ENCODE measurements at regions not wholly inside any gene's neighbourhood (a gene's known extent, or its start where the extent isn't known, plus 50 kb on each side); places are given as distances from the start of the nearest gene placed in this dataset.
A peak's percentile ranks its signal among the peaks of the same experiment; 100 is the strongest.

DNA sequence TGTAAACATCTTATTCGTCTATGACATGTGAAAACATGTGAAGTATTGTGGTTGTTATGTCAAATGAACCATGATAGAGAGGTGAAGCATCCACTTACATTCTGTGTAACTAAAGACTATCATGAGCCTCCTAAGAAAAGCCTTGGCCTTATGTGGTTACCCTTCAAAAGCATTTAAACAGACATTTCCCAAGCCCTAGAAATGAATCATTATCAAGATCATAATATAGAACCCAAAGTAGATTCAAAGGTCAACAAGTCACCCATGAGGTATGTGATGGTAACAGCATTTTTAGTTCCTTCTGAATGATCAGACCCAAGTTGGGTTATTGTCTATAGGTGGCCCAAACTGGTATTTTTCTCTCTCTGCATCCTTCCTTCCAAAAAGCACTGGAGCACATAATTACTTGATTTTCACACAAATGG, 408.0 kb downstream of the TBL1XR1 start:
- DNase-seq: no peak

DNA sequence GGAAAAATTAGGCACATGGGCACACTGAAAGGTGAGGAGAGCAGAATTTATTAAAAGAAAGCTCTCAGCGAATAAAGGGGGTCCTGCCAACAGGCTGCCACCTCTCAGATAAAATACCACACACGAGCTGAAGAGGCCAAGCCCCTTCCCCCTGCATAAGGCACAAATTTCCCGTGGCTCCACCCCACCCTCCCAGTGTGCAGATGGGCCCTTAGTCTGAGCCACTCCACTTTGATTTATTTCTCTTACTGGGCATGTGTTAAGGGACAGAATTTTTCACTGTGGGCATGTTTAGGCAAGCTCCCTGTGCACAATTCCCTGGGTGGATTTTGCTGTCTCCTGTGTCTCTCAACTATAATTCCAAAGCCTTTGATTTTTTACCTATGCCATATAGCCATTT, 409.8 kb downstream of the TBL1XR1 start:
- no peak for DNase-seq

DNA sequence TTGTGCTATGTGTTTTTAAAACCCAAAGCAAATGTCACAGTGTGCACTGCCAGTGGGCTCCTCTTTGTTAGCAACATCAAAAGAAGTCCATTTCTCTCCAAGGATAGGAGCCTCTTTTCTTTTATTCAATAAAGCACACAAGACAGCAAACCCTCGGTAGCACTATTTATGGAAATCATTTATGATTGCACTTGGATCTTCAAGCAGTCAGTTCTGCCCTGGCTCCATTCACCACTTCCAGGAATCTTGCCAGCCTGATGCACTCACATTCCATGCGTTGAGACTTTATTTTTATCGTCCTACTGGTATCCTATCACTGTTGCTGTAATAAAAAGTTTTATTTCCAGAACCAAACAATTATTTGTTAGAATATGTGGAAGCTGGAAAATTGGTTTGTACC, 412.1 kb downstream of the TBL1XR1 start:
- peak; percentile 46 for DNase-seq

DNA sequence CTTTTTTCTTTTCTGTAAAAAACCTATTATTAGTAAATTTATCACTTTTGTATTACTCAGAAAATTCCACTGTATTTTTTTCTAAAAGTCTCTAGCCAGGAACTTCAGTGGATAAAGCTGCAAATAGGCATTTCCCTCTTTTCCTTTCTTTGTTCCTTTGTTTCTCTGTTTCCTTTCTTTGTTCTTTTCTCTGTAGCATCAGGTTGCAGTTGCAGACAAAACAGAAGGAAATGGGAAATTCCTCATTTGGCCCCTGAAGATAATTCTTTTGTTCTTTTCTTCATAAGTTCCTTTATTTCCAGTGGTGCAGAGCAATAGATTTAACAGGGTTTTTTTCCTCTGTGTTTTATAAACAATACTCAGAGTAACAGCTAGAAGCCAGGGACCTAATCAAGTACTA, 416.5 kb downstream of the TBL1XR1 start:
- no peak for DNase-seq

DNA sequence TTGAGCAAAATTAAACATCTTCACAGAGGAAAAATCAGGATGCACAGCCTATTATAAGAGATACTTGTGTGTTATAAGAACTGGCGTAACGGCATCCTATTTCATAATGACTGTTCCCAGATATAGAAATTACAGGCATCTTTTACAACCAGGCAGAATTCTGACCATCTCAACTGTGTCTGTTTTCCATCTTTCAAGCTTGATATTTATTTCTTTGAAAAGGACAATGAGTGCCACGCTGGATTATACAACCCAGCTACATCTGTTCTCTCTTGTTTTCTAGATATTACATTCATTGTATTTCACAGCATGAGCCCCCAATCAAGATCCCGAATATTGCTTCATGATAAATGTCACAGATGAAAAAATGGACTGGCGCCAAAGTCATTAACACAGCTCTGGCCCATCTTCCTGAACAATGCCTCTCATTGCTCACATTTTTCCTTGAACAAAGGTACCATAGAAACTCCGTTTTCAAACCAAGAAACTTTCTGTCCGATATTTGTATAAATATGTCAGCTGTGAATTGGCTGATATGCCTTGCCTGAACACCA, 420.6 kb downstream of the TBL1XR1 start:
- DNase-seq: no peak

DNA sequence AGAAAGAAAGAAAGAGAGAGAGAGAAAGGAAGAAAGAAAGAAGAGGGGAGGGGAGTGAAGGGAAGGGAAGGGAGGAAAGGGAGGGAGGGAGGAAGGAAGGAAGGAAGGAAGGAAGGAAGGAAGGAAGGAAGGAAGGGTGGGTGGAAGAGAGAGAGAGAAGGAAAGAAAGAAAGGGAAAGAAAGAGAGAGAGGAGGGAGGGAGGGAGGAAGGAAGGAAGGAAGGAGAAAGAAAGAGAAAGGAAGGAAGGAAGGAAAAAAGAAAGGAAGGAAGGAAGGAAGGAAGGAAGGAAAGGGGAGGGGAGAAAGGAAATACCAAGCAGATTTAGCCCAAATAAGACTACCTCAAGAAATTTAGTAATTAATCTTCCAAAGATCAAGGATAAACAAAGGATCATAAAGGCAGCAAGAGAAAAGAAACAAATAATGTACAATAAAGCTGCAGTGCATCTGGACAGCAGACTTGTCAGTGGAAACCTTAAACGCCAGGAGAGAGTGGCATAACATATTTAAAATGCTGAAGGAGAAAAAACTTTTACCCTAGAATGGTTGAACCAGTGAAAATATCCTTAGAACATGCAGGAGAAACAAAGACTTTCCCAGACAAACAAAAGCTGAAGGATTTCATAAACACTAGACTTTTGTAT, 427.6 kb downstream of the TBL1XR1 start:
- DNase-seq: no peak

DNA sequence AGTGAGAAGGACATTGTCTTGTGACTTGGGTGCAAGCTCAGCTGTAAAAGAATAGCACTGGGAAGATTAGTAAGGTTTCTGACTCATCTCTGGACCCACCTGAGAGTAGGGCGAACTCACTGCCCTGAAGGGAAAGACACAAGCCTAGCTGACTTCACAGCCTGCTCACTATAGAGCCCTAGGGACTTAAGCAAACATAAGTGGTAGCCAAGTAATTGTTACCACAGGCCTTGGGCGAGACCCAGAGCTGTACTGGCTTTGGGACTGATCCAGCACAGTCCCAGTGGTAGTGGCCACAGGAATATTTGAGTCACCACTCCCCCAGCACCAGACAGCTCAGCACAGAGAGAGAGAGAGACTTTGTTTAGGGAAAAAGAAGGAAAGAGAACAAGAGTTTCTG, 429.9 kb downstream of the TBL1XR1 start:
- DNase-seq: peak; percentile 44

DNA sequence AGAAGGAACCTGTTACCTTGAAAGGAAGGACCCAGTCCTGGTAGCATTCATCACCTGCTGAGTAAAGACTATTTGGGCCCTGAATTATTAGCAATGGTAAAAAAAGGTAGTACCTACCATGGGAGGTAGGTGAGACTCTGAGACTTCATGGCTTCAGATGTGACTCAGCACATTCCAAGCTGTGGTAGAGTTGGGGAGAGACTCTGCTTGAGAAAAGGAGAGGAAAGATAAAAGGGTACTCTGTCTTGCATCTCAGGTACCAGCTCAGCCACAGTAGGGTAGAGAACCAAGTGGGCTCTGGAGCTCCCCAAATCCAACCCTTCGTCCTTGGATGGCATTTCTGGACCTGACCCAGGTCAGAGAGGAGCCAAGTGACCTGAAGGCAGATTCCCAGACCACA, 430.4 kb downstream of the TBL1XR1 start:
- no peak for DNase-seq

DNA sequence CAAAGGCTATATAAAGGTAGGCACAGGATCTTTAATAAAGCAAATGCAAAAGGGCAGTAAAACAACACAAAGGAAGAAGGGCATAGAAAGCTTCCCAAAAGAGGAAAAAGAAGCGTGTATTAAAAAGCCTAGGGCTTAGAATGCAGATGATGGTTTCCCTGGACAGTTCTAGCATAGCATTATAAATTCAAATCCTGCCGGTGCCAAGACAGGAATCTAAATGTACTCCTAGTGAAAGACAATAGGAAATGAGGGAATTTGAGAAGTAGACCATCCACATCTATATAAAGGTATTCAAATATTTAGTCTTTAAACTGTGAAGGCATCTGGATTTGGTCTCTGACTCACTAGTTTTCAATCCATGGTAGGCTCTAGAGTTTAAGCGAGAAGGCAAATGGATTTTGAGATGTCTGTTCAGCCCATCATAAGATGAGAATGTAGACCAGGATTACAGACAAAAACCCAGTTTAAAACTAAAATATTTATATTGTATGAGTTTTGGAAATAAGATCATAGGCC, 431.8 kb downstream of the TBL1XR1 start:
- DNase-seq: no peak

DNA sequence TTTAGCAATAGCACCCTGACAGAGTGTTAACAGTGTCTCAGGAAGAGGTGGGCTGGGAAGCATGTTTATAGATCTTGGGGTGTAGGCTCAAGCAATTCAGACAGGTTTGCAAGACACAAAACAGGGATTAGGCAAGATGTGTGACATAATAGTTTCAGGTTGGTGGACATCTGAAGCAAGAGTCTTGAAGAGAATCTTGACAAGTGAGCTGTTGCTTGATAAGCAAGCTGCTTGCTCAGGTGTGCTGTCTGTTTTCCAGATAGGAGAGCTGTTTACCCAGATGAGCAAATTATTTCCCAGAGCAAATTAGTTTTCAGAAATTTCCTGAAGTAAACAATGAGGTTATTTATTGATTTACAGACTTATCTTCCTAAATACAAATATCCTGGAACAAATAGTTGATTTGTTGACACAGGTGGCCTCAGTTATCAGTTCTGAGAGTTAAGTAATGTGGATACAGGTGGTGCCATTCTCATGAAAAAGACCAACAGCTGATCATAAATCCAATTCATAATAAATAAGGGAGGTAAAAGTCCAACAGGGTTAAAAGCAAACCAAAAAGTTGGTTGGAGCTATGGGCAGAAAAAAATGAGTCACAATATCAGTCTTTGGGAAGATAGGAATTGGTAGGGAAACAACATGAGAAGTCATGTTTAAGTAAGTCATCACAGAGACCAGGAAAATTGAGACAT, 437.3 kb downstream of the TBL1XR1 start:
- DNase-seq: no peak

DNA sequence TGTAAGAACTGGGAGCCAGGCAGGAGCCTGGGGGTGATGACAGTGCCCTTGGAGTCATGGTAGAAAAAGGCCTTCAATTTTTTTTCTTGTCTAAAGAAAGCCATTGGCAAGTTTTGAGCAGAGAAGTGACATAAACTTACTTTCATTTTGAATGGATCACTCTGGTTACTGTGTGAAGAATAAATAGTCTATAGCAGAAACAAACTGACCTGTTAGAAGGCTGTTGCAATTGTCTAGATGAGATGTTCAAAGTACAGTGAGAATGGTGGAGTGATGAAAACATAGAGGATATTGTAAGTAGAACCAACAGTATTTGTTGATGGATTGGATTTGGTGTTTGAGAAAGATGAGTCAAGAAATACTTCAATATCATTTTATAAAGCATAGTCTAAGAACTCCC, 439.9 kb downstream of the TBL1XR1 start:
- no peak for DNase-seq

DNA sequence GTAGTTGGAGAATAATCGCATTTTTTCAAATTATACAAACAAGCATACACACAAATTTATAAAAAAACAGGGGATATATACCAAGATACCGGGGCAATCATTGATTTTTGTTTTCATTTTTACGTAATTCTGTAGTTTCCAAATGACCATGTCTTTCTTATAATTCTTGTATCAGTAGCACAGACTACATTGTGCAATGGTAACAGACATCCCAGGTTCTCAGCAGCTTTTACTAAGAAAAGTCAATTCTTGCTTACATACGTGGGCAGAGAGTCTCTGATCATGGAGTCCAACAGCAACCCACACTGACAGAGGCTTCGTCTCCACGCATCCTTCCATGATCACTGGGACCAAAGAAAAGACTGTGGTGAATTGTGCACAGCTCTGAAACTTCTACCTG, 441.3 kb downstream of the TBL1XR1 start:
- no peak for DNase-seq

DNA sequence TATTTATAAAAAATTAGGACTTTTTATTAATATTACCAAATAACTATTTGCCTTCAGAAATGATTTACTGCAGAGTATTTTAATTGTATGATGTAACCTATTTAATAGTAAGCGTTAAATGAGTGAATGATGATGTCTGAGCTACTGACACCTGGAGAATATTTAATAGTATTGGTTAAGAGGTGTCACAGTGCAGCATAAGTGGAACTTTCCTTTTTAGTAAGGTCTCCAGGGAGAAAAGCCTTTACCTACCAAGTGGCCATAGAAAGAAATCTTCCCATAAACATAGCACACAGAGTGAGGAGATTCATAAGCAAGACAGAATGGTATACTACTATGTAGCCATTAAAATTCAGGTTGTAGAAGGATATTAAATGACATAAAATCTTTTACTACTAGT, 441.7 kb downstream of the TBL1XR1 start:
- DNase-seq: no peak

DNA sequence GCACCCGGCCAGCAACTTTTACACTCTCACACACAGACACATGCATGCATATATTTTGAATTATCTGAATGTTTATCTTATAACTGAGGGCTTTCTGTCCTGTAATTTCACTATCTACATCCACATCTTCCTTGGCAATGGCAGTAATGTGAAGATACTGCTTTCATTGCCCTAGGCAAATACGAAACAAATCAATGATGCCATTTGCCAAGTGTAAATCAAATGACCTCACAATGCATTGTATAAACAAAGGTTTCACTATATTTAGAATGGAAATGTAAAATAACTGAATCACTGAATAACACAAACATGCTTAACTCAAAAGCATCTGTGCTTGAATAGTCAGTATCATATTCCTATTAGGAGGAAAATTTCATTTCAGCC, 455.6 kb downstream of the TBL1XR1 start:
- no peak for DNase-seq

DNA sequence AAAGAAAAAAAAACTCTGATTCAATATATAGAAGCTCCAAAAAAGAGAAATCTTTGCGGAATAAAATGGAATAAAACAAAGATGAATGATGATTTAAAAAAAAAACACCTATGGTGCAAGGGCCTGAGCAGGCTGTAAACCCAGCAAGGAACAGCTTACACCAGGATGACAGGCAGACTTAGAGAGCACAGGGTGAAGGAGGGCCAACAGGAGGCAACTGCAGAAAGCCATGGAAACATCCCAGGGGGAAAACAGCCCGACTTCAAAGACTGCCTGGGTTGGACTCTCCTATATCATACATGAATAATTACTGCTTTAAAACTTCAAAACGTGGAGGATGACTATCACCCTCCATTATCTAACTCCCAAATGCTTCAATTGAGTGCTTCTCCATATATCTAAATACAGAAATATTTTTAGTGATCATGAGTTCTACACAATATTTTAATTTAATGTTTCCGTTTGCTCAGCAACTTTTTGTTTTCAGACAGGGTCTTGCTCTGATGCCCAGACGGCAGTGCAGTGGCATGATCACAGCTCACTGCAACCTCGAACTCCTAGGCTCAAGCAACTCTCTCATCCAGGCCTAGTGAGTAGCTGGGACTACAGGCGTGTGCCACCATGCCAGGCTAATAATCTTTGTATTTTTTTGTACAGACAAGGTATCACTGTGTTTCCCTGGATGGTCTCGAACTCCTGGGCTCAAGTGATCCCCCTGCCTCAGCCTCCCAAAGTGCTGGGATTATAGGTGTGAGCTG, 456.2 kb downstream of the TBL1XR1 start:
- DNase-seq: no peak

DNA sequence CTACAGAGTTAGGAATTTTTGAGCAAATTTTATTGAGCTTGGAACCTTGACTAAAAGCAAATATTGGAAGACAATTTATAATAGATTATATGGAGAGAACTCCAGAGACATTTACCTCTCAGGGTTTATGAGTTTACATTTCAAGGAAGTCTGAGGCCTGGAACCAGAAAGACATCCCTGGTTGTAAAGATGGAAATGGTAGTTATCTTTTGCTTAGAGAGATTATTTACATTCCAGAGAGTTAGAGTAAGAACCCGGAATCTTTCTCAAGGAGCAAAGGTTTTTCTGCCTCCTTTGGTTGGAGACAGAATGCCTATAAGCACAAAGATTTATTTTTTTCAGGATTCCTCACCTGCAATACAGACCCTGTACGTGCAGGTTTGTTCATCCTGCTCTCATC, 458.1 kb downstream of the TBL1XR1 start:
- DNase-seq: no peak

DNA sequence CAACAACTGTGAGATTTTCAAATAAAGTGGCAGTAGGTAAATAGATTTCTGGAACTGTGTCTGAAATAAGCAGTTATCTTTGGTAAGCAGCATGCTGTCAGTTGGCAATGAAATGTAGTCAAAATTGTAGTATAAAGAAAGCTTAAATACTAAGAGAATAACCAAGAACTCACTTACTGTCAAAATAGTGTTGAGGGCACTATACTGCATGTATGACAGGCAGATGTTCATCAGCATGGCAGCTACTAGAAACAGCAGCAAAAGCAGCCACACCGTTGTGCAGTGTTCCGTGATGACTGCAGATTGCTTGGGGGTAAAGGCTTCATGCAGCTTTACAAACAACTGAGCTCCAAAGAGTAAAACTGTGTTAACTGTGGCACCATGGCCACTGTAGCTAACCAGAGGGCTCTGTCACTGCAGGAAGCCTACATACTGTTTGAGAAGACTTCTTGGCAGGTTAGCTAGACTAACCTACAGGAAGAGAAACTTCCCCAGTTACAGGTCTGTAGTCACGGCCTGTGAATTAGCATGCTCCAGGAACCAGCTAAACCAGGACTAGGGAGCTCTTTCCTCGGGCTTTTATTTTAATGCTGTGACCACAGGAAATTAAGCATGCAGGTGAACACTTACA, 459.7 kb downstream of the TBL1XR1 start:
- DNase-seq: no peak

DNA sequence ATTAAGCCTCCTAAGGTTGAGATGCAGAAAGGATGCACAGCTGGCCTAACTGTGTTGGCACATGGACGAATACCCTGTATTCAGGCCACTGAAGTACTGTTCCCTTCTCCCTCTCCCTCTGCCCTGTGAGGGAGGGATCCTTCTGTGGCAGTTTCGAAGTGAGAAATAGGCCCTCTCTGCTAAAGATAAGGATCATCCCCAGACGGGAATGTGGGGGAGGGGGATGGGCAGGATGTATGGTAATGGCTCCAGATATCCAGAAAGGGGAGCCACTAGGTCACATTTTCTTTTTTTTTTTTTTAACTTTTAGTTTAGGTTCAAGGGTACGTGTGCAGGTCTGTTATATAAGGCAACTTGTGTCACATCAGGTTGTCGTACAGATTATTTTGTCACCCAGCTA, 463.1 kb downstream of the TBL1XR1 start:
- no peak for DNase-seq

DNA sequence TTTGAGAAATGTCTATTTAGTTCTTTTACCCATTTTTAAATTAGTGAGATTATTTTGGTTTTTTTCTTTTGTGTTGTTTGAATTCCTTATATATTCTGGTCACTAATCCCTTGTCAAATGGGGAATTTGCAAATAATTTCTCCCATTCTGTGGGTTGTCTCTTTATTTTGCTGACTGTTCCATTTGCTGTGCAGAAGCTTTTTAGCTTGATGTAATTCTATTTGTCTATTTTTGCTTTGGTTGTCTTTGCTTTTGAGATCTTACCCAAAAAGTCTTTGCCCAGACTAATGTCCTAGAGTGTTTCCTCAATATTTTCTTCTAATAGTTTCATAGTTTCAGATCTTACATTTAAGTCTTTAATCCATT, 472.9 kb downstream of the TBL1XR1 start:
- no peak for DNase-seq

DNA sequence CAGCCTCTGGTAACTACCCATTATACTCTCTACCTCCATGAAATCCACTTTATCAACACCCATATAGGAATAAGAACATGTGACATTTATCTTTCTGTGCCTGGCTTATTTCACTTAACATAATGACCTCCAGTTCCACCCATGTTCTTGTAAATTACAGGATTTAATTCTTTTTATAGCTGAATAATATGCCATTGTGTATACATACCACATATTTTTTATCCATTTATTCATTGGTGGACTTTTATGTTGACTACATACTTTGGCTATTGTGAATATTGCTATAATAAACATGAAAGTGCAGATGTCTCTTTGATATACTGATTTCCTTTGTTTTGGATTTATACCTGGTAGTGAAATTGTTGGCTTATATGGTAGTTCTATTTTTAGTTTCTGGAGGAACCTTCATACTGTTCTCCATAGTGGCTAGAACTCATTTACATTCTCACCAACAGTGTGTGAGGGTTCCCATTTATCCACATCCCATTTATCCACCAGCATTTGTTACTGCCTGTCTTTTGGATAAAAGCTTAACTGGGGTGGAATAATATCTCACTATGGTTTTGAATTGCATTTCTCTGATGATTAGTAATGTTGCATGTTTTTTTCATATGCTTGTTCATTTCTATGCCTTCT, 473.4 kb downstream of the TBL1XR1 start:
- DNase-seq: no peak

DNA sequence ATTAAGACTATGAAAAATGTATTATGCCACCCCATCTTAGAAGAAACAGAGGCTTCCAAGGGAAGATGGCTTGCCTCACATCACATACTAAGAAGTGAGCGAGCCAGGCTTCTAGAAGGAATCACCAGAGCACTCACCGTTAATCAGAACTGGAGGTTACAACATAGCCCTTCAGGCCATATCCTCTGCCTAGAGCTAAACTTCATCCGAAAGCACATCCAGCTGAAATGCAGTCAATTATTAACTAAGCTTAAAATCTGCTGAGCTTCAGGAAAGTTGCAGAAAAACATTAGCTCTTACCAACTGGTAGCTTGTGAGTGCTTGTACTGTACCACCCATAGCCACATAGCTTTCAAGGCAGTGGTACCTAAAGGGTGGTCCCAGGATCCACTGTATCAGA, 483.2 kb downstream of the TBL1XR1 start:
- no peak for DNase-seq

DNA sequence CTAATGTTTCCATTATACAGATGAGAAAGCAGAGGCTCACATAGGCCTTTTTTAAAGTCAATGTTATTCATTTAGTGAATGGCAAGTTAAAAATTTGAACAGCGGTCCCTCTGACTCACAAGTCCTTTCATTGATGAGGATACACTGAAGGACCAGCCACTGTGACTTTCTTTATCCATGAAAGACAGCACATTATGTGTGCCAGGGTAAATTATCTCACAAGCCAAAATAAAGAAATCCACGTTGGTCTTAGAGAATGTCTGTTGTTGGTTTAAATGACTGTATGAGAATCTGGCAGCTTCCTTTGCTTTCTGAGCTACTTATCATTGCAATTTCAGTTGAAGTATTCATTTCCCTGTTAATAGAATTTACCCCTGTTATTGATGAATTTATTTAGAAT, 485.1 kb downstream of the TBL1XR1 start:
- no peak for DNase-seq

DNA sequence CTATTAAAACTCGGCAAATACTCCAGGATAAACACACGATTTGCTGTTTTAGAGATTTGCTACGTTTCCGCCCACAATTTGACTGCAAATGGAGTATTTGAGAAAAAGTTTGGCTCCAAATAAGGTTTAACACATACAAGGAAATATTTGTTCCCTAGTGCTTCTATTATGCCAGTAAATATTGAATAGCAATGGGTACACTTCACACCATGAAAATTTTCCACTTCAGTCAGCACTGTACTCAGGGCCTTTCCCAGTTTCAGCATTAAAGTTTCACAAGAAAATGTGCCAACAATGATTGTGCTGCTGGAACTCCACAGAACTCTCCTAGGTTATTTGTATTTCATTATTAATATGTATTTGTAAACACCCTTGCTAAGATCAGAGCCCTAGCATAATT, 498.0 kb downstream of the TBL1XR1 start:
- DNase-seq: no peak
